CD1c-positive myeloid dendritic cell (primary cell): ENCODE measurements at regions not wholly inside any gene's neighbourhood (a gene's known extent, or its start where the extent isn't known, plus 50 kb on each side); places are given as distances from the start of the nearest gene placed in this dataset.

ENCODE experiments used
- DNase-seq: peaks from one replicate; pipeline ENCODE4 v3.0.0-alpha.2; 2016; ENCODE audit errors: extremely low spot score

DNA sequence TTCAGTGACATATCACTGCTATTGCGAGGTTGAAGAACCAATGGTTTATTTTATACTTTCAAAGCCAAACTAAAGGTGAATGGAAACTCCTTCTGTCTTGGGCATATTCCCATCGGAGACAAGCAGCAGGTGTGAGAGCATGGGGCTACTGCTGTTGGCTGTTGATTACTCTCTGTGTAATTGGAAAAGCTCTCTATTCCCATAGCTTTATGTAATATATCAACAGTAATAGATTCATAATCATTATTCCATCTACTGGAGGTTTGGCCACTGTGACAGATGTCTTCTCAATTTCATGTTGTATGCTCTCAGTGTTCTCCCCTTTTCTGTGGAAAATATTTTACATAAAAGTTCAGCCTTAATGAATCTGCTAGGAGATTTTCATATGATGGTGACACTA, 352.0 kb downstream of the BTG1 start:
- no peak for DNase-seq

DNA sequence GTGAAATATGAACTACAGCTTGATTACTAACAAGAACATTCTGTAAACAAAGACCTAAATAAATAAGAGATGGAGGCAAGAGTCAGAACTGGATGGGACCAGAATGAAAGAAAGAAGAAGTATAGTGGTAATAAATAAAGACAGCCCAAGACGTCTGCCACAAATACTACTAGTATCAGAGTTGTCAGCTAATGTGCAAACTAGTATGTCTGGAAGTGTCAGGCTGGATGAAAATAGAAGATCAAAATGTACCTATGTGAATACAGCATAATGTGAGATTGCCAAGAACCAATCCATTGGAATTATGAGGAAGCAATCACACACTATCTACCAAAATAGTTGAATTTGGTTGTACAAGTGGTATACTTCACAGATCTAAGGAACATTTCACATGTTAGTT, 353.0 kb downstream of the BTG1 start:
- DNase-seq, result no peak

DNA sequence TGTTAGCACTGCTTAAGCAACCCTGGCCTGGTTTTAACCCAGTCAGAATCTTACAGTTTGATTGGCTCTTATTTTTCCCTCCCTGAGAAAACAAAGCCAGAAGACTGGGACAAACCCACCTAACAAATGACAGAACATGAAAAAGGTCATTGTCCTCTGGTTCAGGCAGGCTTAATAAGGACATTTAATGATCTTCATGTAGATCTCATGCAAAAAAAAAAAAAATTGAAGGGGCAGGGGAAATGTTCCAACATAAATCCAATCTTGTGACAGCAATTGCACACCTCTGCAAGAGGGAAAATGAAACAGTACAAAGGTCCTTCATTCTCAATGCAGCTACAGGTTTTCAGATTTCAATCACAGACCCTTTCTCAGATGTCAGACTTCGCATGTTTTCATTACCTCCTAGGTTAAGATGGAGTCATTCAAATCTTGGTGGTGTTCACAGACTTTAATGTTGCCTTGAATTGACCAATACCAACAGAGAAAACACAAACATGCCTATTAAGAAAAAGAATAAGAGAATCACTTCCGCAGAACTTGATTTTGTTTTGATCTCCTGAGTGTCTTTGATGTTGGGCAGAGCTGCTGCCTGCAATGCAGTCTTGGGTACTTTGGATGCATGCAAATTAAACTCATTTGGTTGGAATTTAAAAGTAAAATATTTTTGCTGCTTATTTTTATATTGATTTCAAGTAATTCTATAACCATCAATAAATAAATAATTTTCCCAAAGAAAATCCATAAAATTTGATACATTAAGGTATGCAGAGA, 359.0 kb downstream of the BTG1 start:
- no peak for DNase-seq

DNA sequence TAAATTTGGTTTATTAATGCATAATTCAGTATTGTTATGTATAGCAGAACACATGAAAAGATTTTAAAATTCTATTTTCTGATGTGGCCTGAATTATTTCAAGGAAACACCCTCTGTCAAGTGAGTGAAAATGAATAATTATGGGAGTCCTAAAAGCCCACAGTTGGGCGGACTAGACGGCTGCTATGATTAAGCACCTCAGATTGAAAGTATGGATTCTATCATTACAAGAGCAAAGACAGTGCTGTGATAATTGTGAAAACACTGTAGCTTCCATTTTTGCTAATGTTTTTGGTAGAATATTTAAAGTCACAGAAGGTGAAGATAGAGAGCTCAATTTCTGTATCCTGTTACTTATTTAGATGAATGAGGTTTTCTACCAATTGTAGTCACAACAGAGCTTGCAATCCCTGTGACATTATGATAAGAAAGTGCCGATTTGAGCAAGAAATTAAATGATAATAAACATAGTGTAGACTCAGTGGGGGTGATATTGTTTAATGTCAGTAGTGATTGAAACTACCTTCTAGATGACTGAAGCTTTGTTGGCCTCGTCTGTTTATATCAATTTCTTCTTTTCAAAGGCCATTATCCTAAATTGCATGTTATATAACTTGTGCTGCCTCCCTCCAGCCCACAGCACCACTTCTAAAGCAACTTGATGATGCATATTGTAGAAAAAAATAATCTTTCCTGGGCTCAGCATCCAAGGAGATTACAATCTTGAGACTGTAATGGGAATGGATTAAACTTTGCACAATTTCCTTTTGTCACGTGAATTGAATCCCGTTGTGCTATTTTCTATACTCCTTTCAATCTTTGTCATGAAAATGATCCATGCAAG, 359.8 kb downstream of the BTG1 start:
- DNase-seq, result no peak

DNA sequence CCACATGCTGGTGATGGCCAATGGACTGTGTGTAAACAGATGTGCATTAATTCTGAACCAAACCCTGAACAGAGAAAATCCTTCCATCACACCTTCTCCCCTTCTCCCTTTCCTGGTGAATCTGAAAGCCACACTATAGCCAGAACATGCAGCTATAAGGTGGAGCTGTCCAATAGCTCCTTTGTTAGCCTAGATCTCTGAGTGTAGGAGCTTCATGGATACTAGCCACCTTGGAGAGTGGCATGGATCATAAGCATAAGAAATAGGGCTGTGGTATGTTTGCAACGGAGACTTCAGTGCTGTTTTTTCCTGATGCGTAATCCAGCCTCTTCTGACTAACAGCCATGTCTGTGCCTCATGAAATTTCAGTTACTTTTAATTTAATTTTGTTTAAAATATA, 364.5 kb downstream of the BTG1 start:
- DNase-seq, result no peak

DNA sequence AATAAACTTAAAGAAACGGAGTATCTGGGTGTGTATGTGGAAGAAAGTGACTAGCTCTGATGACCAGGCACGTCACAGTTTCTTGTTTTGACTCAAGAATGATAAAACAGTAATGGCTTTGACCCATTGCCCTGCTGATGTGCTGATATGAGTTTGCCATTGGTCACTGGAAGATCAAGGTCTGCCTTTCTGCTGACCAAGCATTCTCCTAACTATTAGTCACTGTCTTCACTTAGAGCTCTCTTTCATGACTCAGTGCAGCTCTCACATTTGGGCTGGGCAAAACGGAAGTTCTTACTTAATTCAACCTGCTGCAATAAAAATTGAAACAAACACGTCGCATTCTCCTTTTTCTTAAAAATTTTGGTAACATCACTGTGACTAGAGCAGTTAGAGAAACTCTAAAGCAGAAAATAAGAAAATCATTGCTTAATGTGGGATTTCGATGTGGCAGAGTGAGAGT, 366.7 kb downstream of the BTG1 start:
- DNase-seq, result peak; percentile 65

DNA sequence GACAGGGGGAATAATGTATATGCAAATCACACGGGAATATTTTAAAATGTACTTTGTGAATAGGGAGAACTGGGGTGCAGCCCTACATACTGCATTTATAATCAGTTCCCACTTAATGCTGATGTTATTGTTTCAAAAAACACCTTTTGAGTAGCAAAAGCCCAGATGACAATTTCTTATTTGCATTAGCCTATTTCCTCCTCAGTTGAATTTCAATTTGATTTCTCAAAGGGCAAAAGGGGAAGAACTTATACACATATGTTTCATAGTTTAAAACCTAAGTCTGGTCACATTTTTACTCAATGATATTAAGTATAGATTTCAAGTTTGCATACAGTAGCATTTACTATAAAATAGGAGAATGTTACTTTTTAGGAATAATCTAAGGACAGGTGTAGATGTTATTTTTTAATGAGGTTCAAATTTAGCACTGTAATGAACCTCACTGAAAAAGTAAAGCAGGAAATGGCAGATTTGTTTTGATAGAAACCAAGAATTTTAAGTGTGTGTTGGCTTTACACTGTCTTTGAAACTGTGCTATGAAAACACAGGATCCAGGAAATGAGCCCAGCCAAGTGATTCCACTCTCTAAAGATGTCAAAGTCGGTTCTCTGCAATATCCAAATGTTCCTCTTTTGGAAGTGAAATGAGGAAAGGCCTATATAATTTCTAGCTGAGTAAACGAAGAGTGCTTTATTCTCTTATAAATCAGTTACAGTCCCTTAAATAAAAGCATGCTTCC, 367.4 kb downstream of the BTG1 start:
- peak; percentile 35 for DNase-seq

DNA sequence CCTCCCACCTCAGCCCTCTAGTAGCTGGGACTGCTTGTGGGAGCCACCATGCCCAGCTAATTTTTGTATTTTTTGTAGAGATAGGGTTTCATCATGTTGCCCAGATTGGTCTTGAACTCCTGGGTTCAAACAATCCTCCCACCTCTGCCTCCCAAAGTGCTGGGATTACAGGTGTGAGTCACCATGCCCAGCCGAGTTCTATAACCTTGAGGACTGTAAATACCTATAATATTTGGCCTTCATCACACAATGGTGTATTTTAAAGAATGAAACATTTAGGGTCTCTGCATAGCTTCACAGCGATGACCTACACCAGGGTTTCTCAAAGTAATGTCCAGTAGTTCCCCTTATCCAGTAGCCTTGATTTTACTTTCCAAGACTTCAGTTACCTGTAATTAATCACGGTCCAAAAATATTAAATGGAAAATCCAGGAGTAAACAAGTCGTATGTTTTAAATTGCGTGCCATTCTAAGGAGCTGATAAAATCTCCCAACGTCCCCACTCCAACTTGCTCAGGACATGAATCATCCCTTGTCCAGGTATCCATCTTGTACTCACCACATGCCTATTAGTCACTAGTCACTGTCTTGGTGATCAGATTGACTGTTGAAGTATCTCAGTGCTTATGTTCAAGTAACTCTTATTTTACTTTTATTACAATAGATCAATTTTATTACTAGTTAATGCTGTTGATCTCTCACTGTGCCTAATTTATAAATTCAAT, 368.2 kb downstream of the BTG1 start:
- DNase-seq, result no peak

DNA sequence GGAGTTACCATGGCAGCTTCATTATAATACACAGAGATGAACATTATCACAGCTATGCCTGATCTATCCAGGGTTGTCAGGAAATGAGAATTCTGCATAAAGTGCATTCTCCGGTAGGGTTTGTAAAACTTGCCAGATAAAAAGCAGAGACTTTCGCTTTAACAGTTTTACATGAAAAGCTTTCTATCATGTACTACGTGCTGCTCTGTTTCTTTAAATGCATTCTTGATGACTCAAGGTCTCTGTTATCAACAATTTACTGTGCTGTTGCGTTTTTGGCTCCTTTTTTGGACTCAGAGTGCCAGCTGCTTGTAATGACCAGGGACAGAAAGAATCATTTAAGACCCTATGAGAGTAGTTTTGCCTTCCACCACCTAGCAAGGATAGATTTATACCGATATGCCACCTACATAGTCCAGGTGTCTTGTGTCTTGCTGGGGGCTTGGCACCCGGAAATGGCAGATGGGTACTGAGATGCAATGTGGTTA, 371.2 kb downstream of the BTG1 start:
- DNase-seq, result no peak

DNA sequence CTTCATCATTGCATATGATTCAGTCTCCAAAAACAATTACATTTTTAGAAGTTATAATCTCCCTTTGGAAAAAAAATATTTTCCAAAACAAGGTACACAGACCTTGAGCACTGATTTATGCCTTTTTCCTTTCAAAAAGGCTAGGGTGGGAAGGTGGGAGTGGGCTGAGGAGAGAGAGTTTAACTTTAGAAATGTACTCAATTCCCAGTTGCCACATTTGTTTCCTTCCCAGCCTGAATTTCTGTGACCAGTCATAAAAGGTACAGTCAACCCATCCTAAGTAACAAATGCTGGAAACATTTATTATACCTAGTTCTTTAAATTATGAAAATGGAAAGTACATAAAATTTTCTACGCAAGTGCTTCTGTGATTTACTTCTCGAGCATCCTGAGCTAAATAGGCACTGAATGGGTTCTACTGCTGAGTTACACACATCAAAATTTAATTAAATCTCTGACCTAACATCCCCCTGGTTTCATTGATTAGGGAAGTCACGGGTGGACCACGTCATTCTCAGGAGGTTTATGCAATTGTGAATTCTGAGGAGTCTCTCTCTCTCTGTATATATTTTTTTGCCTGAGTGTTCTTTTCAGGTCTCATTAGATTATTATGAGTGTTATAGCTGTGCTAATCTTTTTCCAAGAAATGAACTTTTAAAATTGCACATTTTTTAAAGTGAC, 371.8 kb downstream of the BTG1 start:
- no peak for DNase-seq

DNA sequence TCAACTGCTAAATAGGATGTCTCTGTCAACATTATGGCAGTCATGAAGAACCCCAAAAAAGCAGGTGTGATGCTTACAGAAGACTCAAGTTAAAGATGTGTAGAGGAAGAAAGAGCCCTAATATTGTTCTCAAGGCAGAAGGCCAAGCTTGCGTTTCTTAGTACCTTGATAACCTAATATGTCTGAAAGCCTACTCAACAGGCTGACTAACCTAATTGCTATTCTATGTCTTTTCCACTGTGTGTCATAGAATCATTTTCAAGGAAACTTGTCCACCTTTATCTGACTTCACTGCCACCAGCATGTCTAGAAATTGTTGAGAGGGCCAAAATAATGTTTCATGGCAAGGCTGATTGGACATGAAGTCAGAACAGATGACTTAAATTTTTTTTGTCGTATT, 373.2 kb downstream of the BTG1 start:
- DNase-seq, result no peak

DNA sequence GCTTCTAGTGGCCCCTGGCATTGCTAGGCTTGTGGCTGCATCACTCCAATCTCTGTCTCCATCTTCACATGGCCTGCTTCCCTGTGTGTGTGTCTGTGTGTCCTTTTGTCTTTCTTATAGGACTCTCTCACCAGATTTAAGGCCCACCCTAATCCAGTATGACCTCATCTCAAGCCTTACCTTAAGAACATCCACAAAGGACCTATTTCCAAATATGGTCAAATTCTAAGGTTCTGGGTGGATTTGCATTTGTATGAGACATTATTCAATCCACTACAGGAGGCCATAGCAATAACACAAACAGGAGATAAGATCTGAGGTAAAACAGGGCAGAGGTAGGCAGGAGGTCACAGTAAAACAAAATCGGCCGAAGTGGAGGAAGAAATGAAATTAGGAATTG, 375.9 kb downstream of the BTG1 start:
- no peak for DNase-seq

DNA sequence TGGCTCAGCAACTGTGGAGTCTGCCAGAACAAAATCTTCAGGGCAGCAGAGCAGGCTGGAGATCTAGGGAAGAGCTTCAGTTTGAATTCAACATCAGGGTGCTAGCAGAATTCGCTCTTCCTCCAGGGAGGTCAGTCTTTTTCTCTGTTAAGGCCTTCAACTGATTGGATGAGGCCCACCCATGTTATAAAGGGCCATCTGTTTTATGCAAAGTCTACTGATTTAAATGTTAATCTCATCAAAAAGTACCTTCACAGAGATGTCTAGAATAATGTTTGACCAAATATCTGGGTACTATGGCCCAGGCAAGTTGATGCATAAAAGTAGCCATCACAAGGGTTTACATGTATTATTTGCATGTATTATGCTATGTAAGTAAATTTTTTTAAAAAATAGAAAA, 378.4 kb downstream of the BTG1 start:
- no peak for DNase-seq

DNA sequence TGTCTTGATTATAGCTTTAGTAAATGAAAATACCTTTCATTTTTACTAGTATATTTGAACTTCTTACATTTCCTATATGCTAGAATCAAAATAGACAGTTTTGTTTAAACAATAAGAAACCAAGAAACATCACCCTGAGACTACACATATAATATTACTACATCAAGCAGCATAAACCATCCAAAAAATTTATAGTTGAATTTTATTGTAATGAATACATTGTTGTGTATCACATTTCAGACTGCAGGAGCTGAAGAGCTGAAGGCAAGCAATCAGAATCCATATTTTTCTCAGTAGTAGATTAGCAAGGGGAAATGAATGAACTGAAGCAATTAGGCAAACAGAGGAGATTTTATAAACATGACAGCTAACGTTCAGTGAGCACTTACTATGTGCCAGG, 379.2 kb downstream of the BTG1 start:
- DNase-seq, result no peak

DNA sequence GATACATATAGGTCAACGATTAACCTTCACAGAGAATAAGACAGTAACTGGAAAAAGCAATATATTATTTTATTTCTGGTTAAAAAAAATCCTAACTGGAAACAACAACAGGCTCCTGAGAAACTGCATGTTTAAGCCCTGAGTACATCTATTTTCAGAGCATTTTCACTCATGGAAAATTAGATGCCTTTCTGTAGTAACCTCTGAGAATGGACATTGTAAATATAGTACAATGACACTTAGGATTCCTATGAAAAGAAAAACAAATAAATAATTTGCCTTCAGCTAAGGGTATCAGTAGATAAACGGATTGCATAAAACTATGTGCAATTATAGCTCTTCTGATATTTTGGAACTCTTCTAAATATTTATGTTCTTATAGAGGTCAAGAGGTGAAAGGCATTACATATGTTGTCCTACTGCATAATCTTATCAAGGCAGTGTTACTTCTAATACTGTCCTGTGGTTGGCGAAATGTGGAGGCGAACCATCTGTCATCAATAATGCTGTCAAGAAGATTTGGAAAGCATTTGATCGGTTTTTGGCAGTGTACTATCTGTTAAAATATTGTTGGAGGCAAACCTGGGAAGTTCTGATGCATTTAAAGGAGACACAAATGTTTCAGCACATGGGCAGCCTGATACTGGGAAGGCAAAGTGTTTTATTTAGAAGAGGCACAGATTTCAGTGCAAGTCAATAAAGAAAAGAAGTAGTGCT, 381.8 kb downstream of the BTG1 start:
- DNase-seq, result no peak

DNA sequence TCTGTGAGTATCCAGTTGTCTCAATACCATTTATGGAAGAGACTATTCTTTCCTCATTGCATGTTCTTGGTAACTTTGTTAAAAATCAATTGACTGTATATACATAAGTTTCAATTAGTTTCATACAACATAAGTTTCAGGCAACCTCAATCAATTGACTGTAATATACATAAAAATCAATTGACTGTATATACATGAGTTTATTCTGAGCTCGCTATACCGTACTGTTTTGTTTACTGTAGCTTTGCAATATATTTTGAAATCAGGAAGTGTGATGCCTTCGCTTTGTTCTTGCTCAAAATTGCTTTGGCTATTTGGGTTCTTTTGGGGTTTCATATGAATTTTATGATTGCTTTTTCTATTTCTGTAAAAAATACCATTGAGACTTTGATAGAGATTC, 392.0 kb downstream of the BTG1 start:
- DNase-seq, result no peak

DNA sequence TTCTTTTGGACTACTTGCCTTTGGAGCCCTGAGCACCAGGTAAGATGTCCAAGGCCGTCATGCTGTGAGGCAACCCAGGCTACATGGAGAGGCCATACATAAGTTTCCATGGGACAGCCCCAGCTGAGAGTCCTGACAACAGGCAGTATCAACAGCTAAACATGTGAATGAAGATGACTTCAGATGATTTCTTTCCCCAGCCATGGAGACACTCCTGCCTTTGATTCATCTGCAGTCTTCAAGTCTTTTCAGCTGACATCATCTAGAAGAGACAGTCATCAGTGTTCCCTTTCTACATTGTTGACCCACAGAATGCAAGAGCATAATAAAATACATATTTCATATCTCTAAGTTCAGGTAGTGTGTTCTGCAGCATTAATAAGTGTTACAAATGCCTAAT, 398.7 kb downstream of the BTG1 start:
- DNase-seq, result no peak

DNA sequence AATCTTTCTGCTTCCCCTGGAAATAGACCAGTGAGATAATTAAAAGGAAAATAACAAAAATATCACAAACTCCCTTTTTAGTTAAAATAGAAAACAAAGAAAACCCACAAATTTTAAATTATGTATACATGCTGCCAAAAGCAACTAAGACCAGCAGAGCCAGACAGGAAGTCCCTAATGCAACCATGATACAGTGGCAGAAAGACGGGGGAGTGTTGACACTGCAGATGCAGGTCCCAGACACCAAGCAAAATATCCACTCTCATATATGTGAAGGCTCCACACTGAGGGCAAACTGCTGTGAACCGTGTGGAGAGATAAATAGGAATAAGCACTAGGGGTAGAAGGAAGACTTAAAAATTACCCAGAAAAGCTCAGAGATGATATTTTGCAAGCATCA, 401.0 kb downstream of the BTG1 start:
- DNase-seq, result no peak

DNA sequence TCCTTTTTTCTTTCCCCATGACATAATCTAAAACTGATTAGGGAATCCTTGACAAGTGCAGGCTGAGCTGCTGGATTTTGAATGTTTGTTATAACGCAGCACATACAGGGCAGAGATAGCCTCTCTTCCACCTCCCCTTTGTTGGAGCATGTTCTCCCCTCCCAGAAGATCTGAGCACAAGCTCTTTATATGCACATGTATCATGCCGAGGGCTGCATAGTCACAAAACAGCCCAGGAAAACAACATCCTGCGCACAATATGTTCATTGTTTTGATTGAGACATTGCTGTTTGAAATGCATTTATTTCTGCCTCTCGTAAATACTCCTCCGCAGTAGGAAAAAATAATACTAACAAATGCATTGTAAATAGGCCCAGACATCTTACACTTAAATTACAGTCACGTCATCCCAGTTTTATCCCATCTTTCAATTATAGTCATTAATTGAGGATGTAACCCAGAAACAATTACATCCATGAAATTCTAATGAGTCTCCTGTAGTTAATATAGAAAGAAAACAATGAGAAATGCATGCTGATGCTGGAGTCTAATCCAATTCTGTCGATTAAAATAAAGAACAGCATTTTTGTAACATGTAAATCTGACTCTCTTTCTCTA, 401.8 kb downstream of the BTG1 start:
- no peak for DNase-seq

DNA sequence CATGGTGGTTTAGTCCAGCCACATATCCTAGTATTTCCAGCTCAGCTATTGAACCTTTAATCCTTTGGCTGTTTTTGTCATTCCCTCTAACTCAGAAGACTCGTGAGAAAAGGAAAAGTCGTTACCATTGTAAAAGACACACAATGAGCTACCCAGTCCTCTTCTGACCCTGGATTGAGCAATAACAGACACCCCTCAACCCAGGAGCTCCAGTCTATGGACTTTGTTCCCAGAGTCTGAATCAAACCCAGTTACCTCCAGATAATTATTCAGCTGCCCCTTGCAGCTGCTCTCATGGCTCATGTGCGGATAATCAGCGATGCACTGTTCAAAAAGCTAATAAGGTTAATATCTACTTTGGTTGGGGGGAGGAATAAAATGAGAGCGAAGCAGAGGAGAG, 402.4 kb downstream of the BTG1 start:
- no peak for DNase-seq
